ENCODE measurements at regions not wholly inside any gene's neighbourhood (a gene's known extent, or its start where the extent isn't known, plus 50 kb on each side); places are given as distances from the start of the nearest gene placed in this dataset.

DNA sequence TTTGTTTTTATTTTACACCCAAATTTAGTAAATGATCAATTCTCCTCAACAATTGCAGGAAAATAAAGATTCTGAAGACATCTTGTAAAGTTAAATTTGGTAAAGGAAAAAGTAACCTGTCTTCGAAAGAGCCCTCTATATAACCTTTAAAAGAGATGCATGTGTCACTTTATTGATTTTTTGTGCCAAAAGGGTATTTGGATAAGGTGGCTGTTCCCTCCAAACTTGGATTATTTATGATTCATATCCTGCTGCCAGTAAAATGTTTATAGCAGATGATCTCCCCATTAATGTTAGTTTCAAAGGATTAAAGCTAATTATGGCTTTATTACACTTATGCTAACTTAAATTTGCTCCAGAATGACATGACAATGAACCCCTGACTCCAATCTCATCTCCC lies 98.8 kb downstream of the DUSP6 start:
- no peak for DNase-seq

- DNase-seq, result no peak
Measured at GRCh38 chr12:89252284-89252683, 100.0 kb downstream of the DUSP6 start.

DNA sequence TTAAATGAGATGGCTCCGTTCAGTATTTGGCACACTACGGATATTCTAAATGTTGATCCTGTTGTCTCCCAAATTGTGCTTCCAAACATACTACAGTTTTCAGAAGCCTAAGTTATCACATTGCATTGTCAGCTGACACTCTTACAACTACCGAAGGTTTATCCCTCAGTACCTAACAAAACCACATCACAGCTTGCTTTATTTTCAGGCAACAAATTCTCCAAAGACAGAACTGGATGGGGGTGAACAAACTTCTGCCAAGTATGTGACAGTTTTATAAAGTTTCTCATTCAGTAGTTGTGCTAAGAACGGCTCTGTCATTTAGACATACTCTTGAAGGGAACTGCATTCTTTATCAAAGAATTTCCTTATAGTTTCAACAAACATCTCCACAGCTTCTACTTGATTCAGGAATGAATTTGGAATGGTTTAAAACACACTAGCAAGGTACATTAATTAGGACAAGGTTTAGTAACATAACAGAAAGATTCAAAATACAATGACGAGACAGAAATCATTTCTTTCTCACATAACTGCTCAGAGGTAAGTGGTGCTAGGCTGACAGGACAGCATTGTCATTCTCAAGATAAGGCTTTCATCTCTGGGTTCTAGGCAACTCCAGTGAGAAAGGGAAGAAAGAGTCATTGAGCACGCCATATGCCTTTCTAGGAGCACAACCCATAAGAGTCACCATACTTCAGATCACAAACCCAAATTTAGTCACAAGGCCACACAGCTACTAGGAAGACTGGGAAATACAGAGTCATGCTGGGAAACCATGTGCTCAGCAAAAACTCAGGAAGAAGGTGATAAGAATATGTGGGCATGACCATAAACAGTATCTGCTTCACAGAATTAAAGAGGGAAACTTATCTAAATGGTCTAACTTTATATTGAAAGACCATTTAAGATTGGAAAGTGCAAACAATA lies 100.7 kb downstream of the DUSP6 start:
- no peak for DNase-seq

GRCh38 chr12:89250636-89251035 lies 101.7 kb downstream of the DUSP6 start:
- no peak for DNase-seq

GRCh38 chr12:89250213-89250612 lies 102.1 kb downstream of the DUSP6 start:
- no peak for DNase-seq

DNA sequence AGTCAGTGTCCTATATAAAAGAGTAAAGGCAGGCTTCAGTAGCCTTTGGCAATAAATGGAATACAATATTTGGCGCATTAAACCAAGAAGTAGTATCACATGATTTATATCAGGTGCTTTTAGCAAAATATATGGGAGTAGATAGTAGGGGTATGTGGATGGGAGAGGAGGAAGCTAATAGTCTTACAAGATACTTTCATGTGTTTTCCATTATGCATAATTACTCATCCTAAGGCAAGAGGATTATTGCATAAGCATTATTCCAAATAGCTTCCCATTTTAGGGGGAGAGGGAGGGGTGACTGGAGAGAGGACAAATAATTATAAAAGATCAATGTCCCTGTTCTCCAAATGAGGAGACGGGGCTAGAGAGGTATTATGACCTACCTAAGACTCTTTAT lies 104.3 kb downstream of the DUSP6 start:
- no peak for DNase-seq

GRCh38 chr12:89247541-89247942 lies 104.8 kb downstream of the DUSP6 start:
- peak; percentile 55 for DNase-seq

DNA sequence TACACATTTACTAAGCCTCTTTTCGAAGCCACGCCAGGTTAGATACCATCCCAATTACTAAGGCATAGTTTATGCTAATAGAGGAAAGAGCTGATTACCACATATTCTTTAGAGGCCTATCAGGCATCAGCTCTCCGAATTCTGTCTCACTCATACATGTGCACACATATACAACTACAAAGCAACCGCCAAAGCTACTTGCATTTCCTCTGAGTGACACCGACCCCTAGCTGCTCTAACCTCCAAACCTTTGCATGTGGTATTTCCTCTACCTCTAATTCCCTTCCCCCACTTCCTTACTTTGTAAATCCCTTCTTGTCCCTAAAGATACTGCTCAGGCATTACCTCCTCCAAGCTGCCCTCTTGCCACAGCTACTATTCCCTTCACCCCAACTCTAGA lies 107.2 kb downstream of the DUSP6 start:
- DNase-seq, result peak; percentile 64

DNA sequence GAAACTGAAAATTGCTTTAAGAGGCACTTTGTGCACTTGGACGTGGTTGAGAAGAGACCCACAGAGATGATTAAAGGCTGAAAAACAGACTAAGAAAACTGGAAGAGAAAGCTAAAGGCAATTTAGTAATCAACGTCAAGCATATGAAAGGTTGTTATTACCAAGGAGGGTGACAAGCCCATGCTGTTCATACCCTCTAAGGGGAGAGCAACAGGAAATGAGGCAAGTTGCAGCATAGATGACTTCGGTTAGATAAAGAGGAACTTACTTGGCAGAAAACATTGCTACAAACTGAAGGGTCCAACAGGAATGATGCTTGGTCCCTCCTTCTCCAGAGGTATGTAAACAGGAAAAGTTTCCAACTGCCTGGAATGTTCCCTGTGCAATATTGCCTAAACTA lies 107.8 kb downstream of the DUSP6 start:
- DNase-seq, result peak; percentile 61

GRCh38 chr12:89243771-89244170 lies 108.5 kb downstream of the DUSP6 start:
- DNase-seq, result no peak

- DNase-seq, result no peak
Measured at GRCh38 chr12:89239534-89239933, 112.8 kb downstream of the DUSP6 start.

GRCh38 chr12:89238593-89238992 lies 113.7 kb downstream of the DUSP6 start:
- DNase-seq, result no peak

DNA sequence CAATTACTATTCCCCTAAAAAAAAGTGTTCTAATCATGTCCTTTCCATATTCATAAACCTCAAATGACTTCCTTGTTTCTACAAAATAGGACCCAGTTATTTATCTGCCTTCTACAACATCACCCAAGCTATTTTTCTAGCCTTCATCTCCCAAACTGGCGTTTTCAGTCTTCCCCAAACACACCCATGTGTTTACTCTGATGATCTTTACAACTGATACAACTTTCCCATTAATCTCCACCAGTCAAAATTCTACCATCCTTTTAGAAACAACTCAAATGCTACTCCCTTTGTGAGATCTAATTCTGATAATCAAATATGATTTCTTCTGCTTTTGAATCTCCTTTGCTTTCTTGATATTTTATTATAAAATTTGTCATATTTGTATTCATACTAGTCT lies 114.5 kb downstream of the DUSP6 start:
- no peak for DNase-seq

- DNase-seq, result no peak
Measured at GRCh38 chr12:89236748-89237383, 115.4 kb downstream of the DUSP6 start.

- DNase-seq, result no peak
Measured at GRCh38 chr12:89236237-89236636, 116.1 kb downstream of the DUSP6 start.

DNA sequence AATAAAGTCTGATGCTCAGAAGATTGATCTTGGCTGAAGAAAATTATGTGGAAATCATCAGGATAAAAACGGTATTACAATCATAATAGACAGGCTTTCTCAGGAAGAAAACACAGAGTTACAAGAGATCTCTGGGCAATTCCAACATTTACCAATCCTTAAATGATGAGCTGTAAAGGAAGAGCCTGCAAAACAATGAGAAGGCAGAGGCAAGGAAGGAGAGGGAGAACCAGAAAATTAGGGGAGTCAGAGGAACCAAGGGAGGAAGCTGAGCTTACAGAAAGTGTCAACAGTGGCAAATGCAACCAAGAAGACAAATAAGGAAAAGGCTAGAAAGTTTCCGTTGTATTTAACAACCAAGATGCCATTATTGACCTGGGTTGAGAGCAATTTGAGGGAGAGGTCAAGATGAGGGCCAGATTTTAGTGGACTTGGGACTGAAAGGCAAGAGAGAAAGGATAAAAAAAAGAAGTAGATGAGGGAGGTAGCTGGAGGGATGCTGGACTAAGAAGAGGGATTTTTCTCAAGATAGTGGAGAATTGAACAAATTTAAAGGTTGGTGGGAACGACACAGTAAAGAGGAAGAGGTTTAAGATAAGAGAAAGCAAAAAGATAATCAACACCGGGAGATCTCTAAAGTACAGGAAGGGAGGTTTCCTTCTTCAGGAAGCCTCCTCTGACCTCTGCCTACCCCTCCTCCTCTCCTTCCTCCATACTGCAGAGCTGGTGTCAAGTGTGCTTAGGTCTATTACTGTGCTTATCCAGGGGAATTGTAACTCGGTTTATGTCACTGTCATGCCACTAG lies 116.9 kb downstream of the DUSP6 start:
- no peak for DNase-seq

DNA sequence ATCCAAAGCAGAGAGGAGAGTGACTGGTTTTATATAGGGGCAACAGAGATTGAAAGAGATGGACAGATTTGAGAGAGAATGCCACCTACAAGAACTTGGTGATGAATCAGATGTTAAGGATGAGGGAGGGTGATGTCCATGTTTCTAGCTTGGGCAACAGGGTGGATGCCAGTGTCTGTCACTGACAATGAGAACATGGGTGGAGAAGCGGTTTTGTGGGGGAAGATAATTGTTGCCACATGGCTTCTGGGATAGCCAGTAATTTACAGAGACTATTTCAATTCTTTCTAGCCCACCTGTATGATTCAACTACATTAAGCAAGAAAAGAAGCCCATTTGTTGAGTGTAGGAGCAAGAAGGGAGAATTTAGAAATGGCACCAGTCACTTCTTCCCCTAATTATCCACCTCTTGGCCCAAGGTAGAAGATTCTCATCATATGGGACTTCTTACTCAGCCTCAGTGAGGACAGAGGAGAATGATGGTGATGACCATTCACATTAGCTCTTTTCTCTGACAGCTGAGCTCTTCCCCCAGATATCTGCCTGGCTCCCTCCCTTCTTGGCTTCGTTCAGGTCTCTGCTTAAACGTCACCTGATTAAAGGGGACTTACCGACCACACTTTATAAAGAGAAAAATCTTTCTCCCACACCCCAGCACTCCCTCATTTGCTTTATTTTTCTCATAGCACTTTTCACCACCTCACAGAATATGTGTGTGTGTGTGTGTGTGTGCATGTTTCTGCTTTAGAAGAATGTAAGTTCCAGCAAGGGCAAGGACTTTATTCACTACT lies 117.8 kb downstream of the DUSP6 start:
- DNase-seq, result no peak

DNA sequence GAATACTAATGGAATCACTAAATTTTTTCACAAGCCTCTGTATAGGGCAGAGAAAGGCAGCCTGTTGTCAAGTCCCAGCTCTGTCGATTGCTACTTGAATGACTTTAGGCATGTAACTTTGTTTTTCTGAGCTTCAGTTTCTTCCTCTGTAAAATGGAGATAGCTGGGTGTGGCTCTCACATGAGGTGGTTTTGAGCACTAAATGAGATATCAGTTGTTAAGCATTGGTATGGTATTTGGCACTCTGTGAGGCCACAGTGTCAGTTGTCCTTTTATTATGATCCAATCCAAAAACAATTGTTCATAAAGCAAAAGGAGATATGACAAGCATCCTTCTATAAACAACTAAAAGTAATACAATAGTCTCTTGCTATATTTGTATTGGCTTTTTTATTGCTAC lies 120.6 kb downstream of the DUSP6 start:
- no peak for DNase-seq

DNA sequence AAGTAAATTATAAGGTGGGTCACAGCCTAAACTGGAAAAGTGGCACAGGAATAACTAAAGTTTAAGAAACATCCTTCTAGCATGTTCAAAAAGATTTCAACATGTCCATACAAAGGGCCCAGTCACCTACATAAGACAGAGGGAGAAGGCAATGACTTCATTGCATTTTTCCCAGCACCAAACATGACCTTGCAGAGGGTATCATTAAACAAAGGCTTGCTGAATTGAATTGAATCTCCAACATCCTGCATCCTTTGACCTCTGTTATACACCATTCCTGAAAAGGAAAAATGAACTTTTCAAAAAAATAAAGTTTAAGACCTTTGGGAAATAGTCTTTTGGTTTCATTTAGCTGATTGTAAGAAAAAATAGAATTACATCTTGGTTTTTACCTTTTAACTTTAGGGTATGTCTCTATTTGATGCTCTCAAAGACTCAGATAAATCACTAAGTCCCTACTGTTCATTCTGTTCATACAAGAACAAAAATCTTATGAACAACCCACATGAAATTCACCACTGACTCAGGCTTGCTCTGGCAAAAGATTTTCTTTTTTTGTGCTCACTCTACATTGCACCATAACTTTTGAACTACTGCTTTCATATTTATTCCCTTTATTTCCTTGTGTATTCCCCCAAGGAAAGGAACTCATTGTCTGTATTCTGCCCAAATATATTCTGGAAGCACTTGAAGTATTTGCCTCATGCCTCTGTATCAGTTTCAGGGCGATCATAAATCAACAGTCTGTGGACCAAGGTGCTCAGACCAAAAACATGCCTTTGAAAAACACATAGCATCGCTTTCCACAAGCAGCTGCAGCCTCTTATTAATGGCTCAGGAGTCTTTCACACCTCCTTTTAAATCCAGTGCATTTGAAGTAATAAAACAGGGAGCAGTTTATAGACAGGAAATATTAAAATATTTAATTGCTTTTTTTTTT lies 121.7 kb downstream of the DUSP6 start:
- DNase-seq, result no peak

DNA sequence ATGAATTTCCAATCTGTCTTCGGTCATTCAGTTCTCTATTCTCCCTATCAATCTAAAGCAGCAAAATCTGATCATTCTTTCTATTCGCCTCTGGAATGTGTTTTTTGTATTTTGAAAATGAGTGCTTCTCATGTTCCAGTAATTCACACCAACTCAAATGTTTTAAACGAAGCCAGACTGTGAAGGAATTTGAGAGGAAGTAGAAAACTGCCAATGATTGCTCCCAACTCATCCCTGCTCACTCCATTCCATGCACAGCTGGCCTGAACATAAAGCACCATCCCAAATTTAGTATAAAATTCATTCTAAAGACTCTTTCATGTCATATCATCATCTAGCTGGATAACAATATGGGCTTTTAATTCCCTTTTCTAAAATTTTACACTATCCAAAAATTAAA lies 123.8 kb downstream of the DUSP6 start:
- no peak for DNase-seq

- DNase-seq, result no peak
Measured at GRCh38 chr12:89227774-89228173, 124.5 kb downstream of the DUSP6 start.
